22Rv1 (cell line): ENCODE measurements at regions not wholly inside any gene's neighbourhood (a gene's known extent, or its start where the extent isn't known, plus 50 kb on each side); places are given as distances from the start of the nearest gene placed in this dataset.

Experiments used
- CTCF ChIP-seq: fragments of 450-650 bp; IDR thresholded peaks from 2 replicates; pipeline ENCODE4 v1.5.1; 2017; ENCODE audit warnings: mild to moderate bottlenecking
- ZFX ChIP-seq: fragments of 450-650 bp; IDR thresholded peaks from 2 replicates; pipeline ENCODE4 v1.6.1; 2017; ENCODE audit warnings: antibody characterized with exemption, borderline replicate concordance

GRCh38 chr2:176963568-176964287, 248.9 kb upstream of the HNRNPA3 start:
- TF ChIP-seq CTCF, result no peak
- TF ChIP-seq ZFX, result no peak
